ENCODE measurements at regions not wholly inside any gene's neighbourhood (a gene's known extent, or its start where the extent isn't known, plus 50 kb on each side); places are given as distances from the start of the nearest gene placed in this dataset.

DNA sequence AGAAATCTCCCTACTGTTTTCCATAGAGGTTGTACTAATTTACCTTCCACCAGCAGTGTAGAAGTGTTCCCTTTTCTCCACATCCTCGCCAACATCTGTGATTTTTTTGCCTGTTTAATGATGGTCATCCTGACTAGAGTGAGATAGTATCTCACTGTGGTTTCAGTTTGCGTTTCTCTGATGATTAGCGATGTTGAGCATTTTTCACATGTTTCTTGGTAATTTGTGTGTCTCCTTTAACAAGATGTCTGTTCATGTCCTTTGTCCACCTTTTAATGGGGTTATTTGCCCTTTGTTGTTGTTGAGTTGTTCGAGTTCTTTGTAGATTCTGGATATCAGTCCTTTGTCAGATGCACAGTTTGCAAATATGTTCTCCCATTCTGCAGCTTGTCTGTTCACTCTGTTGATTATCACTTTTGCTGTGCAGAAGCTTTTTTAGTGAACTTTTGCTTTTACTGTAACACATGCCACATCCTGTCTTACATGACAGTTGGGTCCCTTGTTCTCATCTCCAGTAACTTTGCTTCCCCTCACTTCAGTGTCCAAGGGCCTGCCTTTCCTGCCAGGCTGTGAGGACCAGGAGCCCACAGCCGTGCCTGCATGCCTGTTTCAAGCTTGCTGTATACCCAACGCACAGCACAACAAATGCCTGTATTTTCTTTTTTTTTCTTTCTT is 64.9 kb downstream of the SPRING1 start:
- peak overlapping the region; percentile 47 for H3K4me2 ChIP-seq (ENCODE audit: low read length)
- TF ChIP-seq EZH2 (IDR thresholded peaks at IDR 0.05; ENCODE audit: borderline replicate concordance, low read length) (no peak), CTCF (IDR thresholded peaks at IDR 0.05; ENCODE audit: low read length) (no peak)
- peak overlapping the region; percentile 13 for H3K4me3 ChIP-seq (ENCODE audit: low read depth, low read length, poor library complexity, severe bottlenecking)

DNA sequence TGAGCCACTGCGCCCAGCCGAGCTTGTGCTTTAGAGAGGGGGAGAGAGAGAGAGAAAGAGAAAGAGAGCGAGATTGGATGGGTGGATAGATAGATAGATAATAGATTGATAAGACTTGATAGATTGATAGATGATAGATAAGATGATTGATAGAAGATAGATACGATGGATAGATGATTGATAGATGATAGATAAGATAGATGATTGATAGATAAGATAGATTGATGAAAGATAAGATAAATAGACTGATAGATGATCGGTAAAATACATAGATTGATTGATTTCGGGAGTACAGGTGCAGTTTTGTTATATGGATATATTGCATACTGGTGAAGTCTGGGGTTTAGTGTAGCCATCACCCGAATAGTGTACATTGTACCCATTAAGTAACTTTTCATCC is 65.9 kb downstream of the SPRING1 start:
- Histone ChIP-seq H3K4me3 (ENCODE audit: low read depth, low read length, poor library complexity, severe bottlenecking) (no peak overlapping the region), H3K9me2 (ENCODE audit: low read depth, low read length) (no peaks in the 10 kb centered on the region), H3K27ac (ENCODE audit: low read depth, low read length, poor library complexity, severe bottlenecking) (no peak overlapping the region), H3K36me3 (ENCODE audit: insufficient read depth, low read length) (no peaks in the 10 kb centered on the region), H3K9me3 (ENCODE audit: low read length) (no peaks in the 10 kb centered on the region), H4K20me1 (ENCODE audit: insufficient read depth, low read length) (no peaks in the 10 kb centered on the region), H3K27me3 (ENCODE audit: insufficient read depth, low read length) (no peaks in the 10 kb centered on the region), H3K4me2 (ENCODE audit: low read length) (no peak overlapping the region), H3K79me2 (ENCODE audit: insufficient read depth, low read length) (no peaks in the 10 kb centered on the region), H3K4me1 (ENCODE audit: insufficient read depth, low read length, severe bottlenecking) (peaks cover 35% of the 10 kb centered on the region), H2AFZ (ENCODE audit: low read length) (no peak overlapping the region), H3F3A (ENCODE audit: insufficient read depth, low read length) (no peaks in the 10 kb centered on the region), H3K9ac (ENCODE audit: low read length) (no peak overlapping the region)
- no peak for TF ChIP-seq EZH2 (IDR thresholded peaks at IDR 0.05; ENCODE audit: borderline replicate concordance, low read length)
- no peak for TF ChIP-seq CTCF (IDR thresholded peaks at IDR 0.05; ENCODE audit: low read length)

More for the DNA sequence above, 64.9 kb downstream of the SPRING1 start:
- no peaks in the 10 kb centered on the region for H3K79me2 ChIP-seq (ENCODE audit: insufficient read depth, low read length)
- no peaks in the 10 kb centered on the region for H3K9me2 ChIP-seq (ENCODE audit: low read depth, low read length)
- H4K20me1 ChIP-seq (ENCODE audit: insufficient read depth, low read length) = no peaks in the 10 kb centered on the region
- no peaks in the 10 kb centered on the region for H3K36me3 ChIP-seq (ENCODE audit: insufficient read depth, low read length)
- H3K27ac ChIP-seq (ENCODE audit: low read depth, low read length, poor library complexity, severe bottlenecking) = no peak overlapping the region
- H3F3A ChIP-seq (ENCODE audit: insufficient read depth, low read length) = no peaks in the 10 kb centered on the region
- no peaks in the 10 kb centered on the region for H3K9me3 ChIP-seq (ENCODE audit: low read length)
- no peak overlapping the region for H3K9ac ChIP-seq (ENCODE audit: low read length)
- H3K4me1 ChIP-seq (ENCODE audit: insufficient read depth, low read length, severe bottlenecking) = peaks cover 44% of the 10 kb centered on the region
- H3K27me3 ChIP-seq (ENCODE audit: insufficient read depth, low read length) = no peaks in the 10 kb centered on the region
- no peak overlapping the region for H2AFZ ChIP-seq (ENCODE audit: low read length)

DNA sequence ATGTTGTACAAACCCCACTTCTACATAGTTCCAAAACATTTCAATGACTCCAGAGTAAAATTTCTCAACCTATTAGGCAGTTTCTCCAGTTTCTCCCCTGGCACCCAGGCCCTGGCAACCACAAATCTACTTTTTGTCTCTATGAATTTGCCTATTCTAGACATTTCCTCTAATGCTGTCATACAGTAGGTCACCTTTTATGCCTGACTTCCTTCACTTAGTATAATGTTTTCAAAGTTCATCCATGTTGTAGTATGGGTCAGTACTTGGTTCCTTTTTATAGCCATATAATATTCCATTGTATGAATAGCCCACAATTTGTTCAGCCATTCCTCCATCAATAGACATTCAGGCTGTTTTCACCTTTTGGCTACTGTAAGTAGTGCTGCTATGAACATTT is 67.0 kb downstream of the SPRING1 start:
- no peaks in the 10 kb centered on the region for H3K27me3 ChIP-seq (ENCODE audit: insufficient read depth, low read length)
- TF ChIP-seq CTCF (IDR thresholded peaks at IDR 0.05; ENCODE audit: low read length) (no peak), EZH2 (IDR thresholded peaks at IDR 0.05; ENCODE audit: borderline replicate concordance, low read length) (no peak)
- H3K4me3 ChIP-seq (ENCODE audit: low read depth, low read length, poor library complexity, severe bottlenecking) = no peak overlapping the region
- no peak overlapping the region for H3K27ac ChIP-seq (ENCODE audit: low read depth, low read length, poor library complexity, severe bottlenecking)
- no peaks in the 10 kb centered on the region for H3K36me3 ChIP-seq (ENCODE audit: insufficient read depth, low read length)
- no peaks in the 10 kb centered on the region for H3K79me2 ChIP-seq (ENCODE audit: insufficient read depth, low read length)
- no peak overlapping the region for H3K4me2 ChIP-seq (ENCODE audit: low read length)
- H3K4me1 ChIP-seq (ENCODE audit: insufficient read depth, low read length, severe bottlenecking) = peaks cover 24% of the 10 kb centered on the region
- no peaks in the 10 kb centered on the region for H3F3A ChIP-seq (ENCODE audit: insufficient read depth, low read length)
- no peaks in the 10 kb centered on the region for H4K20me1 ChIP-seq (ENCODE audit: insufficient read depth, low read length)
- no peak overlapping the region for H3K9ac ChIP-seq (ENCODE audit: low read length)
- no peaks in the 10 kb centered on the region for H3K9me3 ChIP-seq (ENCODE audit: low read length)
- H2AFZ ChIP-seq (ENCODE audit: low read length) = no peak overlapping the region
- H3K9me2 ChIP-seq (ENCODE audit: low read depth, low read length) = no peaks in the 10 kb centered on the region
